ENCODE measurements at regions not wholly inside any gene's neighbourhood (a gene's known extent, or its start where the extent isn't known, plus 50 kb on each side); places are given as distances from the start of the nearest gene placed in this dataset.

DNA sequence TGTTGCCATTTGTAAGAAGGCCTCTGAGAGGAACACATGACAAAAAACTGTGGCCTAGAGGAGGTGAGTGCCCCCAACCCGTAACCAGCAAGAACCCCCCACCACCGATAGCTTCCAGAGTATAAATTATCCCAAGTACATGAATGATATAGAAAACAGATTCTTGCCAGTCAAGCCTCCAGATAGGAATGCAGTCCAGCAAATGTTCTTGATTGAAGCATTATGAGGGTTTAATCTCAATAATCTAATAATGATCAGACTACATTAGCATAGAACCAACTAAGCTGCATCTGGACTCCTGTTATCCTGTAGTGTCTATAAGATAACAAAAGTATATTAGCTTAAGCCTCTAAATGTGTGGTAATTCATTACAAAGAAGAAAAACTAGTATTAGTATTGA, 908.9 kb upstream of the ATXN8OS start:
- TF ChIP-seq, protein P1, sequence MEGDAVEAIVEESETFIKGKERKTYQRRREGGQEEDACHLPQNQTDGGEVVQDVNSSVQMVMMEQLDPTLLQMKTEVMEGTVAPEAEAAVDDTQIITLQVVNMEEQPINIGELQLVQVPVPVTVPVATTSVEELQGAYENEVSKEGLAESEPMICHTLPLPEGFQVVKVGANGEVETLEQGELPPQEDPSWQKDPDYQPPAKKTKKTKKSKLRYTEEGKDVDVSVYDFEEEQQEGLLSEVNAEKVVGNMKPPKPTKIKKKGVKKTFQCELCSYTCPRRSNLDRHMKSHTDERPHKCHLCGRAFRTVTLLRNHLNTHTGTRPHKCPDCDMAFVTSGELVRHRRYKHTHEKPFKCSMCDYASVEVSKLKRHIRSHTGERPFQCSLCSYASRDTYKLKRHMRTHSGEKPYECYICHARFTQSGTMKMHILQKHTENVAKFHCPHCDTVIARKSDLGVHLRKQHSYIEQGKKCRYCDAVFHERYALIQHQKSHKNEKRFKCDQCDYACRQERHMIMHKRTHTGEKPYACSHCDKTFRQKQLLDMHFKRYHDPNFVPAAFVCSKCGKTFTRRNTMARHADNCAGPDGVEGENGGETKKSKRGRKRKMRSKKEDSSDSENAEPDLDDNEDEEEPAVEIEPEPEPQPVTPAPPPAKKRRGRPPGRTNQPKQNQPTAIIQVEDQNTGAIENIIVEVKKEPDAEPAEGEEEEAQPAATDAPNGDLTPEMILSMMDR (IDR thresholded peaks at IDR 0.05) = no peak
- no peak for TF ChIP-seq EZH2 (IDR thresholded peaks at IDR 0.05)

Measured in neural progenitor cell (in vitro differentiated cells).